PC-9 (cell line): ENCODE measurements at regions not wholly inside any gene's neighbourhood (a gene's known extent, or its start where the extent isn't known, plus 50 kb on each side); places are given as distances from the start of the nearest gene placed in this dataset.

Experiments
- BruUV-seq: library from RNA; stranded (reverse); fragments of 400-500 nt; replicated peaks from 2 replicates; lab custom pipeline; 2021; lab: Mats Ljungman, UMichigan
- CTCF ChIA-PET: fragments of 300-600 bp; sonication (Branson Sonifier 250); formaldehyde crosslinking; loops from one replicate; lab custom pipeline; 2022; ENCODE audit warnings: antibody characterized with exemption; lab: Charles Lee
- POLR2A ChIA-PET: fragments of 300-600 bp; sonication (Branson Sonifier 250); formaldehyde crosslinking; loops from one replicate; lab custom pipeline; 2022; ENCODE audit warnings: antibody characterized with exemption; ENCODE audit not compliant: unreplicated experiment; lab: Charles Lee
- DNase-seq, 2 experiments: peaks; one replicate each; pipeline versions ENCODE4 v3.0.0 to v3.0.0-alpha.2; 2015 to 2022; ENCODE audit warnings: mixed read lengths in 1 of 2
- H2AFZ ChIP-seq: fragments of 200-600 bp; sonication (generic); 2 replicates; pipeline ENCODE4 v1.8.1; 2017; ENCODE audit warnings: antibody characterized with exemption
- H3F3A ChIP-seq: fragments of 200-600 bp; sonication (generic); 2 replicates; pipeline ENCODE4 v1.8.1; 2017; ENCODE audit warnings: antibody characterized with exemption, mild to moderate bottlenecking, low read depth; ENCODE audit not compliant: insufficient read depth
- H3K27ac ChIP-seq: fragments of 200-600 bp; sonication (generic); 2 replicates; pipeline ENCODE4 v1.6.1; 2016; ENCODE audit warnings: mixed run types
- H3K27me3 ChIP-seq: fragments of 200-600 bp; sonication (generic); 2 replicates; pipeline ENCODE4 v1.6.1; 2016; ENCODE audit warnings: low read depth, mixed run types; ENCODE audit not compliant: insufficient read depth
- H3K36me3 ChIP-seq: fragments of 200-600 bp; sonication (generic); 2 replicates; pipeline ENCODE4 v1.6.1; 2016; ENCODE audit warnings: low read depth, mixed run types
- H3K4me1 ChIP-seq: fragments of 200-600 bp; sonication (generic); replicated peaks from 2 replicates; pipeline ENCODE4 v1.6.1; 2016; ENCODE audit warnings: mixed run types; ENCODE audit not compliant: insufficient read depth
- H3K4me2 ChIP-seq: fragments of 200-600 bp; sonication (generic); 2 replicates; pipeline ENCODE4 v1.6.1; 2017; ENCODE audit warnings: mixed run types
- H3K4me3 ChIP-seq: fragments of 200-600 bp; sonication (generic); 2 replicates; pipeline ENCODE4 v1.6.1; 2016; ENCODE audit warnings: mixed run types
- H3K79me2 ChIP-seq: fragments of 200-600 bp; sonication (generic); 2 replicates; pipeline ENCODE4 v1.6.1; 2017; ENCODE audit warnings: low read depth, mixed run types
- H3K9me2 ChIP-seq: fragments of 200-600 bp; sonication (generic); 2 replicates; pipeline ENCODE4 v1.8.1; 2017; ENCODE audit warnings: mild to moderate bottlenecking; ENCODE audit not compliant: insufficient read depth
- H3K9me3 ChIP-seq: fragments of 200-600 bp; sonication (generic); 2 replicates; pipeline ENCODE4 v1.8.1; 2016; ENCODE audit warnings: low read depth; ENCODE audit not compliant: insufficient read depth
- H4K20me1 ChIP-seq: fragments of 200-600 bp; sonication (generic); 2 replicates; pipeline ENCODE4 v1.8.1; 2017; ENCODE audit not compliant: insufficient read depth
- EZH2 ChIP-seq: fragments of 200-600 bp; sonication (generic); IDR thresholded peaks from 2 replicates; pipeline ENCODE4 v1.8.0; 2017; ENCODE audit warnings: antibody characterized with exemption, low read depth
- intact Hi-C: fragments of 100-400 bp; cut with micrococcal nuclease; formaldehyde crosslinking; loops from one replicate; pipeline ENCODE4 v1.10.0; 2022; ENCODE audit not compliant: unreplicated experiment
- TF ChIP-seq, protein P1 (sequence below): fragments of 200-600 bp; sonication (generic); conservative IDR thresholded peaks from 2 replicates; pipeline ENCODE4 v1.6.1; 2017; ENCODE audit warnings: mixed run types, antibody characterized with exemption, mild to moderate bottlenecking, moderate library complexity

DNA sequence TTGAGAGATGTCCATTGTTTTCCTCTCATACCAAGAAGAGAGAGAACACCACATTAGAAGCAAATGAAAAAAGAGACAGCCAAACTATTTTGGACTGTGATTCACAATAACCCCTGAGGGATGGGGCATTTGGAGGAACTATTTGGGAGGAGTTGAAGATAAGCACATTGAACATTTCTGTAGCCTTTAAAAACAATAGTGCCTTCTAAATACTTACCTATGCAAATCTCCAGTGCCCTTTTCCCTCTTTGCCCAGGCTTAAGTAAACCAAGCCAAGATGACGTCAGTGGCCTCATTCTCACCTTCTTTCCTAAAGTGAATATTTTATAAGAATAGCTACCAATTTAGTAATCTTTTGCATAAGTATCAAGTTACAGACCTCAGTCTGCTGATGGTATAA lies 89.7 kb upstream of the COL8A1 start:
- no TSS peak for BruUV-seq
- Histone ChIP-seq H3K4me1 (peaks cover 17% of the 10 kb centered on the region), H4K20me1 (no peaks in the 10 kb centered on the region), H3K79me2 (no peaks in the 10 kb centered on the region), H2AFZ (no peak overlapping the region), H3K36me3 (no peaks in the 10 kb centered on the region), H3K9me2 (no peaks in the 10 kb centered on the region), H3K27me3 (no peaks in the 10 kb centered on the region), H3K4me2 (no peak overlapping the region), H3K9me3 (no peaks in the 10 kb centered on the region), H3K27ac (no peak overlapping the region), H3K4me3 (no peak overlapping the region), H3F3A (no peaks in the 10 kb centered on the region)
- CTCF ChIA-PET: no interaction called here
- TF ChIP-seq EZH2: no peak
- TF ChIP-seq, protein P1, sequence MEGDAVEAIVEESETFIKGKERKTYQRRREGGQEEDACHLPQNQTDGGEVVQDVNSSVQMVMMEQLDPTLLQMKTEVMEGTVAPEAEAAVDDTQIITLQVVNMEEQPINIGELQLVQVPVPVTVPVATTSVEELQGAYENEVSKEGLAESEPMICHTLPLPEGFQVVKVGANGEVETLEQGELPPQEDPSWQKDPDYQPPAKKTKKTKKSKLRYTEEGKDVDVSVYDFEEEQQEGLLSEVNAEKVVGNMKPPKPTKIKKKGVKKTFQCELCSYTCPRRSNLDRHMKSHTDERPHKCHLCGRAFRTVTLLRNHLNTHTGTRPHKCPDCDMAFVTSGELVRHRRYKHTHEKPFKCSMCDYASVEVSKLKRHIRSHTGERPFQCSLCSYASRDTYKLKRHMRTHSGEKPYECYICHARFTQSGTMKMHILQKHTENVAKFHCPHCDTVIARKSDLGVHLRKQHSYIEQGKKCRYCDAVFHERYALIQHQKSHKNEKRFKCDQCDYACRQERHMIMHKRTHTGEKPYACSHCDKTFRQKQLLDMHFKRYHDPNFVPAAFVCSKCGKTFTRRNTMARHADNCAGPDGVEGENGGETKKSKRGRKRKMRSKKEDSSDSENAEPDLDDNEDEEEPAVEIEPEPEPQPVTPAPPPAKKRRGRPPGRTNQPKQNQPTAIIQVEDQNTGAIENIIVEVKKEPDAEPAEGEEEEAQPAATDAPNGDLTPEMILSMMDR: no peak
- POLR2A ChIA-PET: no interaction called here
- DNase-seq: no peak
- intact Hi-C loops: no loop called here

DNA sequence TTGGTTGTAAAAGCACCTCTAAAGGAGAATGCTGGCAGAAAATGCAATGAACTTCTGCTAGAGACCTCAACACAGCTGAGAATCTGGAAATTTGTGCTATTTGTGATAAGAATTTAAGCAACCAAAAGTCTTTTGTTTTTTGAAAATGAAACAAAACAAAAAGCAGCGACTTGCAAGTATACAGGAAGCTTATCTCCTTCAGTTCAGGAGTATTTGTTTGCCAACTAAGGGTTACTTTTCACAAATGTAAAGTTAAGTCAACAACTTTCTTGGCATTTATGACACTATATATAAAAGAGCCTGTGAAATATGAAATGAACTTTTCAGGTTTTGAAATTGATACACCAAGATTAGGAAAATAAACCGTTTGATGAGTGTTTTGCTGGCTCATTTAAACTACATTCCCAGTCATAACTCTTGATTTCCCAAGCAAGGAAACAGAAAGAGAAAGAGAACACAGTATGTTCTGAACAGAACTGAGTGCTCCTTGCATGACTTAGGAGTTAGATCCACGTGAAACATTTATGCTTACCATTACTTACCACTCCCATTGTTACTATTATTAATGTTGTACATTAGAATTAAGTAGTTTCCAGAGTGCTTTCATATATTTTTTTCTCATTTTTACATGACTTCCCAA lies 92.3 kb upstream of the COL8A1 start:
- Histone ChIP-seq H3K36me3 (no peaks in the 10 kb centered on the region), H3K79me2 (no peaks in the 10 kb centered on the region), H3K9me2 (no peaks in the 10 kb centered on the region), H3K27me3 (no peaks in the 10 kb centered on the region), H4K20me1 (no peaks in the 10 kb centered on the region), H3K4me3 (no peak overlapping the region), H2AFZ (peak overlapping the region; percentile 37; the same call in 1 of the 2 replicates), H3K4me1 (peaks cover 28% of the 10 kb centered on the region), H3K27ac (no peak overlapping the region), H3K4me2 (peak overlapping the region; percentile 53), H3F3A (peaks cover 6% of the 10 kb centered on the region; the same call in 1 of the 2 replicates), H3K9me3 (peaks cover 3% of the 10 kb centered on the region; the same call in 1 of the 2 replicates)
- DNase-seq: no peak
- ChIA-PET POLR2A (interaction anchor here (0.7 kb wide), 1 partner anchor 92 kb away, joined by 7 read pairs; no protein-coding TSS in a partner anchor), CTCF (no interaction called here)
- no TSS peak for BruUV-seq
- TF ChIP-seq, protein P1: no peak
- TF ChIP-seq EZH2: no peak
- intact Hi-C loops: no loop called here

DNA sequence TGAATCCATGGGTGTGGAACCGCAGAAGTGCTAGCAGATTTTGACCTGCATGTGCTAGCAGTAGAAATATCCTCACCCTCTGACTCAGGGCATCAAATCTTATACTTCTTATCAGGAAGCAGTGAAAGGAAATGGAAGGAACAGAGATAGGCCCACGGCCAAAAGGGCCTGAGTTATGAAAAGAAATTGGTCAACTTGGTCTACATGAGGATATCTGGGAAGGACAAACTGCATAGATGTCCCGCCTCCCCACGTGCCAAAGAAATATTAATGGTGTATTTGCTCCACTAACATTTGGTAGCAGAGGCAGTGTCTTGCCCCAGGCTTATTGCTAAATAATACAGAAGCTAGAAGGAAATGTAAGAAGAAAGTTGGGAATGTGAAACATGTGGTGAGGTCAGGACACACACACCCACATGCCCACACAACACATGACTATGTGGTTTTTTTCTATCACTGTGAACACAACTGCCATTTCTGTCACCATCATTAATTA lies 93.6 kb upstream of the COL8A1 start:
- Histone ChIP-seq H3K36me3 (no peaks in the 10 kb centered on the region), H3K27ac (no peak overlapping the region), H3K4me1 (peaks cover 28% of the 10 kb centered on the region), H3K9me2 (no peaks in the 10 kb centered on the region), H3K27me3 (no peaks in the 10 kb centered on the region), H3K79me2 (no peaks in the 10 kb centered on the region), H4K20me1 (no peaks in the 10 kb centered on the region), H3K9me3 (peaks cover 3% of the 10 kb centered on the region; the same call in 1 of the 2 replicates), H3K4me2 (no peak overlapping the region), H3F3A (peaks cover 6% of the 10 kb centered on the region; the same call in 1 of the 2 replicates), H3K4me3 (no peak overlapping the region), H2AFZ (no peak overlapping the region)
- intact Hi-C loops: no loop called here
- POLR2A ChIA-PET: interaction anchor here (0.7 kb wide), 1 partner anchor 92 kb away, joined by 4 read pairs; no protein-coding TSS in a partner anchor
- peak in 1 of 2 experiments; percentile 19 for DNase-seq
- BruUV-seq: no TSS peak
- CTCF ChIA-PET: interaction anchor here (0.7 kb wide), 1 partner anchor 691 kb away, joined by 3 read pairs; no protein-coding TSS in a partner anchor
- TF ChIP-seq EZH2: no peak
- TF ChIP-seq, protein P1: no peak
